Stimulated activated CD4-positive, alpha-beta T cell treated with anti-CD3 and anti-CD28 coated beads, Interleukin-2, amount 100 ng/mL, for 48 hours (primary cell): ENCODE measurements at regions not wholly inside any gene's neighbourhood (a gene's known extent, or its start where the extent isn't known, plus 50 kb on each side); places are given as distances from the start of the nearest gene placed in this dataset.

ENCODE experiments used
- DNase-seq, 2 donors: peaks; one replicate each; pipeline ENCODE4 v3.0.0-alpha.2; 2020

DNA sequence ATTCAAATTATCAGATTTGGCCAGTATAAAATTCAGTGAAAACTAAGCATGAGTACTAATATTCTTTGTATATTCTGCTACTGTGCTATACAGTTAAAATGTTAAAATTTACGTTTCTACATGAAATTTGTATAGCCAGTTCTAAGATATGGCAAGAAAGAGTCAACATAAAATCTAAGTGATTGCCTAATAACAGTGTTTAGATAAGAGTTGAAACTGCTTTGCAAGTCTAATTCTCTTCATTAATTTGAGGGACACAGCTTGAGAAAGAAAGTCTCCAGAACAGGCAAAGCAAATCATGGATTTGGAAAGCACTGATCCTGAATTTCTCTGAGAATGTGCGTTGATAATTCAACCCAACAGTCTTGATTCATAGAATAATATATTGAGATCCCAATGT is 630.9 kb upstream of the USP24 start:
- DNase-seq: no peak

- DNase-seq: no peak
Observed at GRCh38 chr1:55844322-55844721, 629.2 kb upstream of the USP24 start.

- DNase-seq: no peak
Observed at GRCh38 chr1:55839626-55840025, 624.5 kb upstream of the USP24 start.

DNA sequence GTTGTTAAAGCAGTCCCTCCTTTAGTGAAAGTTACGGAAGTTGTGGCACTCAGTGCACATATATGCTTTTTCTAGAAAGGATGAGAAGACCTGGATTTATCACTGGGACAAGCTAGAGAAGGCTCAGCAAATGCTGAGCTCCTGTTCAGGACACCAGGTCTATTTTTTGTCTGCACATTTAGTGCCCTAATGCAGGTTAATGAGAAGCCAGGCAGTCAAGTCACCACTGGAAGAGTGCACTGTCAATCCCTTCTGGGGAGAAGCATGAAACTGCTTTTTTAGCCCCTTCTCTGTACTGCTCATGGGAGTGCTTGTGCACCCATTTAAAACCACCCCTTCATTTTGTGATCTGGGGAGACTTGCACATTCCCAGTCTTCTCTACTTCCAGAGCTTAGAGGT is 624.1 kb upstream of the USP24 start:
- DNase-seq: no peak

DNA sequence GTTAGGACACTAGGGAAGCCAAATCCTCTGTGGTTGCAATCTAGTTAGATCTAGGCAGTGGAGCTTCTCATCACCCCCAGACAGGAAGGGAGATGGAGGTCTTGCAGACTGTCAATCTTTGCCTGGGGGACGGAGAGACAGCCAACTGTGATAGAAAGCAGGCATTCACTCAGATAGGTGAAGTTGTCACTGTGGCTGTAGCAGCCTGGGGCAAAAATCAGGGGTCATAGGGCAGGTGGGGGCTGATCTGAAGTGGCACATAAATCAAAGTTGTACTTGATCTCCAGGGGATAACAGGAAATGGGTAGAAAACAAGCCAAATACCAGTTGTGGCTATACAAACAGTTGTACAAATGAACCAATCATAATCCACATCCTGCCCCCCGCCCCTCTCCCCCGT is 620.9 kb upstream of the USP24 start:
- DNase-seq: no peak

DNA sequence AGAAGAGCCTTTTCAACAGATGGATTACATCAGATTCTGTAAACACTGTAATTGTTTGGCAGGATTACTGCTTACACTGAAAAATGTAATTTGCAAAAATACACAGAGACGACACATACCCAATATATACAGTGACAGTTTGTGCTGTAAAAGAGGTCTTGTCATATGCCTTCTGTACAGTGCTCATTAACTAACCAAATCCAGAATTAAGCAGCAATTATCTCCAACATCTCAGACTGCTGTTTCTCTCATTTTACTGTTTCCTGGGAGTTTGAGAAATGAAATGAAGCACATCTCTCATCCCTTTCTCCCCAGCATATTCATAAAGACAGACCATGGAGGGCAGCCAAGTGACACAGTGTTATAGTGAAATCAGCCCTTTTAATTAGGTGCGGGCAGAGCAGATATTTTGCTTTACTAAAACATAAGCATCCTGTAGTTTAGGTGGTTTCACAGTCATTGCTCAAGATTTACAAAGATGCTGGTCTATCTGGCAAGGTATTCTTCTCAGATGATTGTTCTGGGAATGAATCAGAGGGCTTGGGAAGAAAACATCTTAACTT is 618.4 kb upstream of the USP24 start:
- DNase-seq: no peak

- no peak for DNase-seq
Observed at GRCh38 chr1:55831759-55832158, 616.6 kb upstream of the USP24 start.

DNA sequence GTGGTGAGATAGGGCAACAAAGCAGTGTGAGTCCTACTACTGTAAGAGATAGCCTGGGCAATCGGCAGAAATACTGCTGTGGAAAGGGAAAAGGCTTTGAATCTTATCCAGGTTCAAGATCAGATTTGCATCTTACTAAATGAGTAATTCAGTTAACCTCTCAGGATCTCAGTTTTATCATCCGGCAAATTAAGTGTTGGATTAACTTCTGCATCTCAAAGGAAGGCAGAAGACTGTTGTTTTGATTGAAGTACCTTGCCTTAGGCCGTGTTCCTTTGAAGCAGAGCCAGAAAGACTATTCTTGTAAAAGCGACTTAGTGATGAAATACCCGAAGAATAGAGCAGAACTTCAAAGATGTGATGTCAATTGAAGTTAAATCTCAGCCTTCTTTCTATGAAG is 612.9 kb upstream of the USP24 start:
- no peak for DNase-seq

DNA sequence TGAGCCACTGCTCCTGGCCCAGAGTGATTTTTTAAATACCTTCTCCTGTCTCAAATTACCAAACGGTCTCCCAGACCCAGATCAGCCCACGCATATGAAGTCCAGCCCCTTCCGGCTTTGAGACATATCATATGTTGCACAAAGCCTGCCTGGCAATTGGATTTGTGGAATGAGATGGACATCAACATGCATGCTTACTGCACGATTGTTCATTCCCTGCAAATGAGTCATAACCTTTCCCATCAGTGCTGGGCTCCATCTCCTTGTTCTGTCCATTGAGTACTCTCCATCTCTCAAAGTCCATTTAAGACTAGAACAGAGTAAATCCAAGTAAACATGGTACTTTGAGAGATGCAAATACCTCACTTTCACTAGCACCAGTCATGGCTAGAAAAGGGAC is 612.2 kb upstream of the USP24 start:
- no peak for DNase-seq

DNA sequence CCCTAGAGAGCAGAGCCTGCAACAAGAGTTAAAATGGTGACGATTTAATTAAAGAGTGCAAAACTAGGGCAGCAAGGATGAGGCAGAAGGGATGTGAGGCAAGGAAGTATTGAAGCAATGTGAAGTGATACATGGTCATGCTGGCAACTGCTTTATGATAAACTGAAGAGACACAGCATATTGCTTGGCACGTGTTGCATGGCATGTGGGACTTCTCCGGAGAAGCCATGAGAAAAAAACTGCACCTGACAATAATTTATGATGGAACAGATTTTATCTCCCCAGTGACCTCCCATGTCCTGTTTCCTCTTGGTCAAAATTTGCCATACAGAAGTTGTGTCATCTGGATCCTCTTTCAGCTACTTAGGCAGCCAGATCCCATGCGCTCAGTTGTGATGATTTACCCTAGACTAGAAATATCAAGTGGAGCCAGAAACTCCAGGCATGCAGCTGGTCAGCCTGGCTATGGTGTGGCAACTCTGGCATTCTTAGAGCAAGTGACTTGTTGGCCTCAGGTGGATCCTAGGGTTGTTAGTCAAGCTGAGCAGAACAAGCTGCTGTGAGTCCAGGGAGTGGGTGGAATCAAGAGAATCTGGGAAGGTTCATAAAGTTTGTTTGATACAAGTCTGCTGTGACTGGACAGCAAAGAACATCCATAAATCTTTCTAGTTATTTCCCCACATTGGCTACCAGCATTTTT is 611.4 kb upstream of the USP24 start:
- no peak for DNase-seq

DNA sequence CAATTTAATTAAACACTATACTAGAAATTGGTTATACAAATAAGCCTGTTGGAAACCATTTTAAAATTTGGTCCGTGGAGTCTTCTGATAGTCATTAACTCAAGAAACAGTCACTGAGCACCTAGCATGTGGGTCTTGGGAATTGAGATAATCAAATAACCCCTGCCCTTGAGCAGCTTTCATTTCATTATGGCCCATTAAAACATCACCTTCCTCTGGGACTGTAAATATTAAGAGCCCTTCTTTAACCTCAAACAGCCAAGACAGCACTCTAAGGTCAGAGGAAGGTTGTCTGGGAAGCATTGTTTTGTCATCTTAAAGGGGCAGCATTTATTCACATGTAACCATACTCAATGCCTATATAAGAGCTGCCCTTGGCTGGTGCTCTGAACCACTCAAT is 610.3 kb upstream of the USP24 start:
- DNase-seq: no peak

- no peak for DNase-seq
Observed at GRCh38 chr1:55824251-55824640, 609.1 kb upstream of the USP24 start.

GRCh38 chr1:55823541-55824250 is 608.5 kb upstream of the USP24 start:
- no peak for DNase-seq

DNA sequence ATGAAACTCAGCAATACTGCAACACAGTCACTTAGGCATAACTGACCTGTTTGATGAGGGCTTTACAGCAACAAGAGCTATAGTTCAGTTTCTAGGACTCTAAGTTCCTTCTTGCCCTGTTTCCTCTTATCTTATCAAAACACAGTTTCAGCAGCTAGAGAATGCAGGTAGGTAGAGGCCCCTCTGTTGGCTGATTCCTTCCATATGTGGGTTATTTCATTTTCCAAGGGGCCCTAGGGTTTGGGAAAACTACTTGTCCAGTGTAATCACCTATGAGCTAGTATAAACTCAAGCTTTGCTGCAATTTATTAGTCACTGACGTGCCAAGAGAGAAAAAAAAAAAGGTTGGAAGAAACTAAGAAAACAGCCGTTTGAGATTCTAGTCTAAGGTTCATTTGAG is 607.7 kb upstream of the USP24 start:
- DNase-seq: no peak

DNA sequence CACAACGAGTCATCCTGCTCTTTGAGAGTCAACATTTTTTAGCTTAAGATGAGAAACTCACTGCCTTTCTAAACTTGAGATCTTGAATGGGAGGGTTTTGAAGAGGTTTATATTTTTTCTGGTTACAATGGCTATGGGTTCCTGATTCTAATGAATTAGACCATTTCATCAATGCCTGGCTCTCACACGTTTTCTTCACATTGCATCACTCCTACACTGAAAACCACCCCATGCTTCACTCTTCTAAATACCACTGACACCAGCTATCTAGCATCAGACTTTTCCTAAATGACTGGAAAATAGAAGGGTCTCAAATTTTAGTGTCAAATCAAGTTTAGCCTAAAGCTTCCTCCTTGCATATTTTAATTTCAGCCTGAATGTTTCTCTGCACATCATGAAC is 606.1 kb upstream of the USP24 start:
- no peak for DNase-seq

GRCh38 chr1:55820501-55820900 is 605.3 kb upstream of the USP24 start:
- DNase-seq: no peak

- DNase-seq: no peak
Observed at GRCh38 chr1:55819011-55819410, 603.8 kb upstream of the USP24 start.

- DNase-seq: no peak
Observed at GRCh38 chr1:55816456-55817426, 601.6 kb upstream of the USP24 start.

DNA sequence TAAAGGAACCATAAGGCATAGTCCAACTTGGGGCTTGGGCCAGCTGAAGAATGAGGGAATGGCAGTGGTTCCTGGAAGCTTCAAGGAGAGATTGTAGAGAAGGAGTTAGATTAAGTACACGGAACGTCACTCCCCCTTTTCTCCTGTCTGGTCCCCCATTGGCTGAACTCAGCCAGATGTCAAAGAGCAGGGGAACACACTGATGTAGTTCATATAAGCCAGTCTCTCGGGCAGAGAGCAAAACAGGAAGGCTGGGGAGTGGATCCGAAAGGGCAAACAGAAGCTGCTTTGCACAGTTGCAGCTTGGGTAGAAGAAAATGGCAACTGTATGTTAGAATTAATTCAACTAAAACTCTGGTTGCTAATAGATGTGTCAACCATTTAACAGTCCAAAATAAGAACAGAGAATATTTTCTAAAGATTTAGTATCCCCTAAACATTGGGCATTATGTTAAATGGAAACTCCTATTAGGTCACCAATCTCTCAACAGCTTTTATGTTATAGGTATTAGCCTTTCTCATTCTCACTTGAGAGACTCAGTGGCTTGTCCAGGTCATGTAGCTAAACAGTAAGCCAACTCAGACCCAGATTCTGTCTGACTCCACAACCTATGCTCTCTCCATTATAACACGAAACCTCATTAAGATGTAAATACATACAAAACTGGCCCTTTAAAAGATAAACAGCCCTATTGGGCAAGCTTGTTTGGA is 600.7 kb upstream of the USP24 start:
- no peak for DNase-seq

DNA sequence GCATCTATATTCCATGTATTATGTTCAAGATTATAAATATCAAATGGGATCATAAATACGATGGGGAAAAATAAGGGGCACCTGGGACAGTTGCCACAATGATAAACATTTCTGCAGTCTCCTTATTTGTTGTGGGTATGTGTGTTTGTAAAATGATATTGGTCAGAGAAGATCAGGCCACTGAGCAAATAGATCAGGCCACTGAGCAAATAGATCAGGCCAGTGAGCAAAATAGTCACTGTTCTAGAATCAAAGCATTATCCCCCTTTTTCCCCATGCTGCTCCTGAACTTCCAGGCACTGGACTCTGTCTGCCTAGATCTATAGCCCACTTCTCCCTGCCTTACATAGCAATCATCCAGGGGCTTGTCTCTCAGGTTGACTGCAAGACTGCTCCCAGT is 599.8 kb upstream of the USP24 start:
- DNase-seq: no peak

DNA sequence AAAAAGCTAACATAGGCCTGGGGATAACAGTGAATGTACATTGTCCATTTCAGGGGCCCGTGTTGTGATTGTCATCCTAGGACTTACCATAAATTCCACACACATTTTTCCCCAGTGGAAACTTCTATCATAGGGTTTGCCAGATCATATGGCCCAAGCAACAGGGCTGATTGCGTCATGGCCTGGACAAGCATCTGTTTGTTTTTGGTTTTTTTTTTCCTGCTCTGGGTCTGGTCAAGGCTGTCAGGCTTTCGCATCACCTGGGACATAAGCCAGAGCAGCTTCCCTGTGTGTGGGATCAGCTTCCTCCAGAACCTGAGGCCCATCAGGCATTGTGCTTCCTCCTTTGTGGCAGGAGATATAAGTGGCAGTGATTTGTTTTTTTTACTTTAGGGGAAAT is 598.5 kb upstream of the USP24 start:
- no peak for DNase-seq

GRCh38 chr1:55812281-55812680 is 597.1 kb upstream of the USP24 start:
- no peak for DNase-seq

DNA sequence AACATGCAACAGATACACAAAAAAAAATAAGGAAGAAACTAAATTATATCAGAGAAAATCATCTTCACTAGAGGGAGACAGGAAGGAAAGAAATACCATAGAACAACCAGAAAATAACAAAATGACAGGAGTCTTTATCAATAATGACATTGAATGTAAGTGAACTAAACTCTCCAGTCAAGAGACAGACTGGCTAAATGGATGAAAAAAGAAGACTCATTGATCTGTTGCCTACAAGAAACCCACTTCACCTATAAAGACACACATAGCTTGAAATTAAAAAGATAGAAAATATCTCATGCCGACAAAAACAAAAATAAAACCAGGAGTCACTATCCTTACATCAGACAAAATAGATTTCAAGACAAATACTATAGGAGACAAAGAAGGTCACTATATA is 593.1 kb upstream of the USP24 start:
- no peak for DNase-seq
